Colonic mucosa (tissue), 4 donors: ENCODE measurements at regions not wholly inside any gene's neighbourhood (a gene's known extent, or its start where the extent isn't known, plus 50 kb on each side); places are given as distances from the start of the nearest gene placed in this dataset.

Experiments used
- DNase-seq: peaks from one replicate; pipeline ENCODE4 v3.0.0-alpha.2; 2020
- H3K27ac ChIP-seq: fragments of 200-600 bp; one replicate; pipeline ENCODE4 v1.8.0; 2021
- H3K27me3 ChIP-seq: fragments of 200-600 bp; one replicate; pipeline ENCODE4 v1.8.0; 2021
- H3K36me3 ChIP-seq: fragments of 200-600 bp; one replicate; pipeline ENCODE4 v1.8.0; 2021
- H3K4me1 ChIP-seq: fragments of 200-600 bp; one replicate; pipeline ENCODE4 v1.8.0; 2021; ENCODE audit warnings: mild to moderate bottlenecking
- H3K4me3 ChIP-seq: fragments of 200-600 bp; one replicate; pipeline ENCODE4 v1.8.0; 2021
- H3K9ac ChIP-seq, 2 donors: one replicate each; pipeline ENCODE4 v1.7.0; 2013; ENCODE audit warnings: control low read depth in 2 of 2, low read depth in 2 of 2, low read length in 2 of 2
- H3K9me3 ChIP-seq: fragments of 200-600 bp; one replicate; pipeline ENCODE4 v1.8.0; 2021
- CTCF ChIP-seq: fragments of 200-600 bp; IDR thresholded peaks from one replicate; pipeline ENCODE4 v1.8.0; 2022; ENCODE audit warnings: antibody characterized with exemption, mild to moderate bottlenecking
- intact Hi-C: fragments of 100-400 bp; cut with DNase I; formaldehyde crosslinking; loops from one replicate; pipeline ENCODE4 v1.14.1; 2022
- donor health status: healthy.
- donor health status: DM: no; HTN: no; CAD: no.
- donor health status: DM: no; HTN: no; CAD: no.

- intact Hi-C loops, result no loop called here
- Histone ChIP-seq H3K27ac (no peak overlapping the region), H3K36me3 (no peaks in the 10 kb centered on the region)
Observed at GRCh38 chrX:114134465-114134864, 449.4 kb upstream of the HTR2C start.

DNA sequence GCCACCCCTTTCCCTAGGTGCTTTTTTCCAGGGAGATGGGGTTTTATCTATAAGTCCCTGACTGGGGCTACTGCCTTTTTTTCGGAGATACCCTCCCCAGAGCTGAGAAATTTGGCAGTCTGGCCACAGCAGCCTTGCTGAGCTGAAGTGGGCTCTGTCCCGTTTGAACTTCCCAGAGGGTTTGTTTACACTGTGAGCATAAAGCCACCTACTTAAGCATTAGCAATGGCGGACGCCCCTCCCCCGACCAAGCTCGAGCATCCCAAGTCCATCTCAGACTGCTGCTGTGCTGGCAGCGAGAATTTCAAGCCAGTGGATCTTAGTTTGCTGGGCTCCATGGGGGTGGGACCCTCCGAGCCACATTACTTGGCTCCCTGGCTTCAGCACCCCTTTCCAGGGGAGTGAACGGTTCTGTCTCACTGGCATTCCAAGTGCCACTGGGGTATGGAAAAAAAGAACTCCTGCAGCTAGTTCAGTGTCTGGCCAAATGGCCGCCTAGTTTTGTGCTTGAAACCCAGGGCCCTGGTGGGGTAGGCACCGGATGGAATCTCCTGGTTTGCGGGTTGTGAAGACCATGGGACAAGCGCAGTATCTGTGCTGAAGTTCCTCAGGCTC, 456.4 kb upstream of the HTR2C start:
- Histone ChIP-seq H3K9ac (no peak overlapping the region), H3K4me3 (no peak overlapping the region), H3K36me3 (no peaks in the 10 kb centered on the region), H3K27me3 (no peaks in the 10 kb centered on the region), H3K27ac (no peak overlapping the region), H3K9me3 (no peaks in the 10 kb centered on the region), H3K4me1 (no peaks in the 10 kb centered on the region)
- no peak for DNase-seq
- no peak for TF ChIP-seq CTCF
- intact Hi-C loops, result no loop called here

More at GRCh38 chrX:114134465-114134864, 449.4 kb upstream of the HTR2C start:
- Histone ChIP-seq H3K4me1 (no peaks in the 10 kb centered on the region), H3K9me3 (no peaks in the 10 kb centered on the region), H3K27me3 (no peaks in the 10 kb centered on the region), H3K9ac (no peak overlapping the region), H3K4me3 (no peak overlapping the region)
- DNase-seq, result no peak
- no peak for TF ChIP-seq CTCF

DNA sequence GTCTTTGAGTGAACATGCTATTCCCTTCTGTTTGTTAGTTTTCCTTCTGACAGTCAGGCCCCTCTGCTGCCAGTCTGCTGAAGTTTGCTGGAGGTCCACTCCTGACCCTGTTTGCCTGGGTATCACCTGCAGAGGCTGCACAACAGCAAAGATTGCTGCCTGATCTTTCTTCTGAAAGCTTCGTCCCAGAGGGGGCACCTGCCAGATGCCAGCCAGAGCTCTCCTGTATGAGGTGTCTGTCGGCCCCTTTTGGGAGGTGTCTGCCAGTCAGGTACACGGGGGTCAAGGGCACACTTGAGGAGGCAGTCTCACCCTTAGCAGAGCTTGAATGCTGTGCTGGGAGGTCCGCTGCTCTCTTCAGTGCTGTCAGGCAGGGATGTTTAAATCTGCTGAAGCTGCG, 456.9 kb upstream of the HTR2C start:
- Histone ChIP-seq H3K27ac (no peak overlapping the region), H3K36me3 (no peaks in the 10 kb centered on the region), H3K4me1 (no peaks in the 10 kb centered on the region), H3K4me3 (no peak overlapping the region), H3K9me3 (no peaks in the 10 kb centered on the region), H3K9ac (no peak overlapping the region), H3K27me3 (no peaks in the 10 kb centered on the region)
- no peak for DNase-seq
- intact Hi-C loops, result no loop called here
- no peak for TF ChIP-seq CTCF

DNA sequence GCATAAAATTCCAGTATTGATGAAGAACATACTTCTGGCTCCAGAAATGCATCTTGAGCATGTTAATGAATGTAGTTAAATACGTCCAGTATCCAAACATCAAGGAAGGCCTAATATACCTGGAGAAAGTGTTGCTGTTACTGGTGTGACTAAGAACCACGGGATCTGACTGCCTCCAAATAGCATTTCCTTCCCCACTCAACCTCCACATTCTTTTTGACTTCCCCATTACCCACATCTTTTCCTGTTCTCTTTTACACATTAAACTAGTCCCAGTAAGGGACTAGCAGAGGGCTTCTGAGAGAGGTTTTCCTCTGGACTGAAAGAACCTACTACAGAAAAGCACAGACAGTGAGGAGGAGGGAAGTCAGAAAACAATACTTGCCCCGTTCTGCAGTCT, 482.8 kb upstream of the HTR2C start:
- Histone ChIP-seq H3K4me3 (no peak overlapping the region), H3K9me3 (no peaks in the 10 kb centered on the region), H3K4me1 (no peaks in the 10 kb centered on the region), H3K27me3 (no peaks in the 10 kb centered on the region), H3K27ac (no peak overlapping the region), H3K36me3 (no peaks in the 10 kb centered on the region), H3K9ac (no peak overlapping the region)
- DNase-seq, result no peak
- intact Hi-C loops, result no loop called here
- TF ChIP-seq CTCF, result no peak

DNA sequence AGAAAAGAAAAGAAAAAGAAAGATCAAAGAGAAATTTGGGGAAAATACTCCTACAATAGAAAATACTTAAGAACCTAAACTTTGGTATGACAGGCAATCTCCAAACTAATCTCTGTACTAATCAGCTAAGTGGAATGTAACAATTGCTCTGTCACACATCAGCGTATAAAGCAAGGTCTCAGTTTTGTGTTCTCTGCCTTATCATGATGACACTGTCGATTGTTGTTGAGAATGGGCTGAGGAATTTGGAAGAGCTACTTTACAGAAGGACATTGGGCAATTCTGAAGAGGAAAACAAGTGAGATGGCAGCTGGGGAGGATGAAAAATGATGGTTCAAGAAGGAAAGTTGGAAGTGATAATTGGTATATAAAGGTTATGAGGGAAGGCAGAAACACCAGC, 486.0 kb upstream of the HTR2C start:
- H3K27ac ChIP-seq, result no peak overlapping the region
- no peak overlapping the region for H3K9ac ChIP-seq
- no peaks in the 10 kb centered on the region for H3K36me3 ChIP-seq
- intact Hi-C loops, result no loop called here
- no peak overlapping the region for H3K4me3 ChIP-seq
- no peaks in the 10 kb centered on the region for H3K27me3 ChIP-seq
- no peak for TF ChIP-seq CTCF
- DNase-seq, result no peak
- H3K4me1 ChIP-seq, result no peaks in the 10 kb centered on the region
- H3K9me3 ChIP-seq, result no peaks in the 10 kb centered on the region
